ENCODE measurements at regions not wholly inside any gene's neighbourhood (a gene's known extent, or its start where the extent isn't known, plus 50 kb on each side); places are given as distances from the start of the nearest gene placed in this dataset.

GRCh38 chr13:104326523-104326922 lies 1260.3 kb upstream of the SLC10A2 start:
- Histone ChIP-seq H3K4me1 (no peaks in the 10 kb centered on the region), H3K36me3 (no peaks in the 10 kb centered on the region), H3K27me3 (no peaks in the 10 kb centered on the region), H3K4me3 (no peak overlapping the region), H3K27ac (no peak overlapping the region), H3K9me3 (peaks cover 0 to 4% of the 10 kb centered on the region in 2 donors)
- TF ChIP-seq, protein P1, sequence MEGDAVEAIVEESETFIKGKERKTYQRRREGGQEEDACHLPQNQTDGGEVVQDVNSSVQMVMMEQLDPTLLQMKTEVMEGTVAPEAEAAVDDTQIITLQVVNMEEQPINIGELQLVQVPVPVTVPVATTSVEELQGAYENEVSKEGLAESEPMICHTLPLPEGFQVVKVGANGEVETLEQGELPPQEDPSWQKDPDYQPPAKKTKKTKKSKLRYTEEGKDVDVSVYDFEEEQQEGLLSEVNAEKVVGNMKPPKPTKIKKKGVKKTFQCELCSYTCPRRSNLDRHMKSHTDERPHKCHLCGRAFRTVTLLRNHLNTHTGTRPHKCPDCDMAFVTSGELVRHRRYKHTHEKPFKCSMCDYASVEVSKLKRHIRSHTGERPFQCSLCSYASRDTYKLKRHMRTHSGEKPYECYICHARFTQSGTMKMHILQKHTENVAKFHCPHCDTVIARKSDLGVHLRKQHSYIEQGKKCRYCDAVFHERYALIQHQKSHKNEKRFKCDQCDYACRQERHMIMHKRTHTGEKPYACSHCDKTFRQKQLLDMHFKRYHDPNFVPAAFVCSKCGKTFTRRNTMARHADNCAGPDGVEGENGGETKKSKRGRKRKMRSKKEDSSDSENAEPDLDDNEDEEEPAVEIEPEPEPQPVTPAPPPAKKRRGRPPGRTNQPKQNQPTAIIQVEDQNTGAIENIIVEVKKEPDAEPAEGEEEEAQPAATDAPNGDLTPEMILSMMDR (IDR thresholded peaks at IDR 0.05), result no peak
- intact Hi-C loops (cut with DNase I), result no loop called here
- DNase-seq (ENCODE audit: low spot score in 2 of 2), result no peak

DNA sequence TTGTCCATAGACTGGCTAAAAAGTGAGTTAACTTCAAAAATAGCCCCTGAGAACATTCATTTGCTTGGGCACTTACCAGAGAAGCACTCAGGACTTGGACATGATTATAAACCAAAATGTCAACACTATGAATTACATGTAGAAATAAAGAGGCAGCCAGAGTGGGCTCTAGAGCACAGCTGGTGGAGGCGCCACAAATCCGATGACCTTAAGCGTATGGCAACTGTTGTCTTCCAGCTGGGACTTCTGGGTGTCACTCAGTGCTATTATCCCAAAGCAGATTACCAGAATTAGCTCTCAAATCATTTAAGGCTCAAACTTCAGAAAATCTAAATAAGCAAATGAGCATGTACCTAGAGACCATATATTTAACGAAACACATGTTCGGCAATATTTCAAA lies 1255.5 kb upstream of the SLC10A2 start:
- Histone ChIP-seq H3K4me1 (no peaks in the 10 kb centered on the region), H3K27me3 (no peaks in the 10 kb centered on the region), H3K36me3 (no peaks in the 10 kb centered on the region), H3K9me3 (no peaks in the 10 kb centered on the region), H3K27ac (no peak overlapping the region), H3K4me3 (no peak overlapping the region)
- DNase-seq (ENCODE audit: low spot score in 2 of 2), result no peak
- TF ChIP-seq, protein P1 (IDR thresholded peaks at IDR 0.05), result no peak
- intact Hi-C loops (cut with DNase I), result no loop called here

DNA sequence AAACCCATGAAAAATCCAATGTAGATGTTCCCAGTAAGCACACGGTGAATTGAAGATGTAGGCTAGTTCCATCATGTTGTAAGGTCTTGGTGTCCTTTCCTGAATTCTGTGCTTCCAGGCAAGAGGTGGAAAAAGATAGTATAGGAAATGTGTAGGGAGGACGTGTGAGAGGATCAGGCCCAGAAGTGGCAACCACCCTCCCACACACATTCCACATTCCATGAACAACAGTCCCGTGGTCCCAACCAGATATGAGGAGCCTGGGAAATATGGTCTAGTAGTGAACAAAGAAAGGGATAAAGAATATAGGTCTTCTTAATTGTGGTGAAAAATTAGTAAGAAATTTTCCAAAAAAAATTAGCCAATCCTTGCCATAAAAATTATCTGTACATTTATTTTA lies 1254.2 kb upstream of the SLC10A2 start:
- H3K4me1 ChIP-seq, result no peaks in the 10 kb centered on the region
- H3K36me3 ChIP-seq, result no peaks in the 10 kb centered on the region
- no peak for DNase-seq (ENCODE audit: low spot score in 2 of 2)
- H3K27me3 ChIP-seq, result no peaks in the 10 kb centered on the region
- TF ChIP-seq, protein P1 (IDR thresholded peaks at IDR 0.05), result no peak
- no peak overlapping the region for H3K27ac ChIP-seq
- intact Hi-C loops (cut with DNase I), result no loop called here
- no peaks in the 10 kb centered on the region for H3K9me3 ChIP-seq
- H3K4me3 ChIP-seq, result no peak overlapping the region

- intact Hi-C loops (cut with DNase I), result no loop called here
- Histone ChIP-seq H3K36me3 (no peaks in the 10 kb centered on the region), H3K4me3 (no peak overlapping the region), H3K4me1 (no peaks in the 10 kb centered on the region), H3K9me3 (no peaks in the 10 kb centered on the region), H3K27ac (no peak overlapping the region), H3K27me3 (no peaks in the 10 kb centered on the region)
- TF ChIP-seq, protein P1 (IDR thresholded peaks at IDR 0.05), result no peak
- no peak for DNase-seq (ENCODE audit: low spot score in 2 of 2)
Observed at GRCh38 chr13:104318121-104318520, 1251.9 kb upstream of the SLC10A2 start.

DNA sequence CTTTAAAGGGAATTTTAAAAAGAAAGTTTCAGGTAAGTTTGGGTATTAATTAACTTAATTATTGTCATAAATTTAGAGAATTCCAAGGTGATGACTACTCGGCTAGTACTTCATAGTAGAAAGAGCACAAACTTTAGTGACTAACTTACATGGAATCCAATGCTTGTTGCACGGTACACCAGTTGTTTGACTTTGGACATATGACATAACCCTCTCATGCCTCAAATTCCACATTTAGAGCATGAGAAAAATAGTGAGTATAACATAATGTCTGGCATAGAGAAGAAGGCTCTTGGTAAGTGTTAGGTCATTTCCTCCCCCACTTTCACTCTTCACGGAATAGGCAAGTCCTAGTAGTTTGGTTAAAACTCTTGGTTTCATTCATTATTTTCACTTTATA lies 1249.4 kb upstream of the SLC10A2 start:
- H3K27me3 ChIP-seq, result no peaks in the 10 kb centered on the region

More for the DNA sequence above, 1249.4 kb upstream of the SLC10A2 start:
- Histone ChIP-seq H3K27ac (no peak overlapping the region), H3K4me3 (no peak overlapping the region), H3K4me1 (no peaks in the 10 kb centered on the region), H3K36me3 (no peaks in the 10 kb centered on the region), H3K9me3 (no peaks in the 10 kb centered on the region)
- intact Hi-C loops (cut with DNase I), result no loop called here
- DNase-seq (ENCODE audit: low spot score in 2 of 2), result no peak
- TF ChIP-seq, protein P1 (IDR thresholded peaks at IDR 0.05), result no peak

All from ascending aorta (tissue), 2 donors.